RWPE2 (cell line): ENCODE measurements at regions not wholly inside any gene's neighbourhood (a gene's known extent, or its start where the extent isn't known, plus 50 kb on each side); places are given as distances from the start of the nearest gene placed in this dataset.
A peak's percentile ranks its signal among the peaks of the same experiment; 100 is the strongest.

ENCODE experiments used
- ATAC-seq: fragments of 200-7000 bp; cut with Tn5 transposase; 3 replicates; pipeline ENCODE4 v1.9.1; 2021; ENCODE audit warnings: low read depth
- DNase-seq: peaks from one replicate; pipeline ENCODE4 v3.0.0-alpha.2; 2020; ENCODE audit warnings: low spot score
- H3K27ac ChIP-seq: fragments of 450-650 bp; 2 replicates; pipeline ENCODE4 v1.5.1; 2017; ENCODE audit warnings: mild to moderate bottlenecking; ENCODE audit not compliant: poor library complexity, severe bottlenecking
- H3K27me3 ChIP-seq: fragments of 250-450 bp; sonication (Bioruptor Pico); 2 replicates; pipeline ENCODE4 v1.5.1; 2021; ENCODE audit warnings: mild to moderate bottlenecking, moderate library complexity; ENCODE audit not compliant: insufficient read depth, poor library complexity, severe bottlenecking
- H3K36me3 ChIP-seq: fragments of 250-450 bp; sonication (Bioruptor Pico); 2 replicates; pipeline ENCODE4 v1.5.1; 2020; ENCODE audit warnings: low read depth, mild to moderate bottlenecking, moderate library complexity
- H3K4me1 ChIP-seq: fragments of 250-450 bp; sonication (Bioruptor Pico); 2 replicates; pipeline ENCODE4 v1.5.1; 2021; ENCODE audit warnings: mild to moderate bottlenecking, moderate library complexity; ENCODE audit not compliant: insufficient read depth, poor library complexity, severe bottlenecking
- H3K4me3 ChIP-seq: fragments of 250-450 bp; sonication (Bioruptor Pico); 2 replicates; pipeline ENCODE4 v1.5.1; 2021; ENCODE audit warnings: mild to moderate bottlenecking, moderate library complexity; ENCODE audit not compliant: severe bottlenecking
- H3K9me3 ChIP-seq: fragments of 250-450 bp; sonication (Bioruptor Pico); 2 replicates; pipeline ENCODE4 v1.5.1; 2021; ENCODE audit warnings: mild to moderate bottlenecking, moderate library complexity; ENCODE audit not compliant: severe bottlenecking
- TF ChIP-seq, protein P1 (sequence below): fragments of 450-650 bp; IDR thresholded peaks from one replicate; pipeline ENCODE4 v1.5.1; 2017; ENCODE audit warnings: mild to moderate bottlenecking, moderate library complexity; ENCODE audit not compliant: poor library complexity, severe bottlenecking

DNA sequence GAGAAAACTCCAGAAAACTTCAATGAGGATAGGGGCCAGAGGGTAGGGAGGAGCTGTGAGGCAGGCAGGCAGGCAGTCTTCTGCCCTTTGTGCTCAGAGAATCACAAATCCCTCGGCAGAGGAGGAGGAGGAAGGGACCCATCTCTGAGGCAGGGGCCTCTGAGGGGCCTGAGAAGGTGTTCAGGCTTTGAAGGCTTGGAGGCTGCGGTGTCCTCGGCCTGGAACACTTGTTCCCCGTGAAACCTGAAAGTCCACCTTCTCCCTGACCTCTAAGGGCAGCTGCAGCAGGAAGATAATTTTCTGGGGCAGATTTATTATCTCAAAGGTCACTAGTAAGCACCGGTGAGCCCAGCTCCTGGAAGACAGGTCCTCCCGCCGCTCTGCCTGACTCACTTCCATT lies 200.3 kb upstream of the BCOR start:
- H3K36me3 ChIP-seq, result no peaks in the 10 kb centered on the region
- H3K9me3 ChIP-seq, result no peaks in the 10 kb centered on the region
- ATAC-seq (no peak), DNase-seq (no peak)
- H3K27ac ChIP-seq, result no peak overlapping the region
- no peaks in the 10 kb centered on the region for H3K27me3 ChIP-seq
- H3K4me3 ChIP-seq, result no peak overlapping the region
- TF ChIP-seq, protein P1, sequence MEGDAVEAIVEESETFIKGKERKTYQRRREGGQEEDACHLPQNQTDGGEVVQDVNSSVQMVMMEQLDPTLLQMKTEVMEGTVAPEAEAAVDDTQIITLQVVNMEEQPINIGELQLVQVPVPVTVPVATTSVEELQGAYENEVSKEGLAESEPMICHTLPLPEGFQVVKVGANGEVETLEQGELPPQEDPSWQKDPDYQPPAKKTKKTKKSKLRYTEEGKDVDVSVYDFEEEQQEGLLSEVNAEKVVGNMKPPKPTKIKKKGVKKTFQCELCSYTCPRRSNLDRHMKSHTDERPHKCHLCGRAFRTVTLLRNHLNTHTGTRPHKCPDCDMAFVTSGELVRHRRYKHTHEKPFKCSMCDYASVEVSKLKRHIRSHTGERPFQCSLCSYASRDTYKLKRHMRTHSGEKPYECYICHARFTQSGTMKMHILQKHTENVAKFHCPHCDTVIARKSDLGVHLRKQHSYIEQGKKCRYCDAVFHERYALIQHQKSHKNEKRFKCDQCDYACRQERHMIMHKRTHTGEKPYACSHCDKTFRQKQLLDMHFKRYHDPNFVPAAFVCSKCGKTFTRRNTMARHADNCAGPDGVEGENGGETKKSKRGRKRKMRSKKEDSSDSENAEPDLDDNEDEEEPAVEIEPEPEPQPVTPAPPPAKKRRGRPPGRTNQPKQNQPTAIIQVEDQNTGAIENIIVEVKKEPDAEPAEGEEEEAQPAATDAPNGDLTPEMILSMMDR, result no peak
- H3K4me1 ChIP-seq, result no peaks in the 10 kb centered on the region

DNA sequence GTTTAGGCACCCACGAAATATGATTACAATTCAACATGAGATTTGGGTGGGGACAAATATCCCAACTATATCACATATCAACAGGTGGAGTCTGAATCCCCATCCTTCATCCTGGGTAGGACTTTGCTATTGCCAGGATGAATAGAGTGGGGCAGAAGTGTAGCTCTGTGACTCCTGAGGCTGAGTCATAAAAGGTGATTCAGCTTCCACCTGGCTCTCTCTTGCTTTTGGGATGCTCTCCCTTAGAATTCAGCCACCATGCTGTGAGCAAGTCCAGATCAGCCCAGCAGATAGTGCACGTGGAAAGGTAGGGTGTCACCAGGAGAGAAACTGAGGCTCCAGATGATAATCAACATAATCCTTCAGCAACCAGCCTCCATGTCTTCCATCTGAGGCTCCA lies 193.8 kb upstream of the BCOR start:
- H3K9me3 ChIP-seq, result no peaks in the 10 kb centered on the region
- H3K4me3 ChIP-seq, result no peak overlapping the region
- no peaks in the 10 kb centered on the region for H3K27me3 ChIP-seq
- ATAC-seq (peak; percentile 64; the same call in 2 of the 3 replicates), DNase-seq (no peak)
- TF ChIP-seq, protein P1, result no peak
- H3K36me3 ChIP-seq, result no peaks in the 10 kb centered on the region
- no peaks in the 10 kb centered on the region for H3K4me1 ChIP-seq
- no peak overlapping the region for H3K27ac ChIP-seq

DNA sequence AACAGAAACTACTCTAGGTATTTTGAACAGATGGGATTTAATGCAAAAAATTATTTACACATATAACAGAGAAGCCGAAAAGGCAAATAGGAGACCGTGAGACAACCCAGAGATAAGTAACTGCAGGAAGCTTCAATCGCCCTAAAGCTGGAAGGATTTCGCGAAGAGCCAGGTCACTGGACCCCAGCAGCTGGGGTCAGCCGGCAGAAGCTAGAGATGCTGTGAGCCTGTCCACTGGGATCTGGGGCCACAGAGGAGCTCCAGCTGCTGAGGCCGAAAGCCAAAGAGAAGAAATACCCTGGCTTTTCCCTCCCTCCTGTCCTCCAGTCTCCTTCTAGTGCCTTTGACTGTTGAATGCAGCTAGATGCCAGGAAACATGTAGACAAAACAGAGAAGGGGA lies 192.8 kb upstream of the BCOR start:
- TF ChIP-seq, protein P1, result no peak
- Histone ChIP-seq H3K27ac (no peak overlapping the region), H3K4me3 (no peak overlapping the region), H3K27me3 (no peaks in the 10 kb centered on the region), H3K9me3 (no peaks in the 10 kb centered on the region), H3K4me1 (no peaks in the 10 kb centered on the region), H3K36me3 (no peaks in the 10 kb centered on the region)
- DNase-seq, result no peak
- no peak for ATAC-seq

DNA sequence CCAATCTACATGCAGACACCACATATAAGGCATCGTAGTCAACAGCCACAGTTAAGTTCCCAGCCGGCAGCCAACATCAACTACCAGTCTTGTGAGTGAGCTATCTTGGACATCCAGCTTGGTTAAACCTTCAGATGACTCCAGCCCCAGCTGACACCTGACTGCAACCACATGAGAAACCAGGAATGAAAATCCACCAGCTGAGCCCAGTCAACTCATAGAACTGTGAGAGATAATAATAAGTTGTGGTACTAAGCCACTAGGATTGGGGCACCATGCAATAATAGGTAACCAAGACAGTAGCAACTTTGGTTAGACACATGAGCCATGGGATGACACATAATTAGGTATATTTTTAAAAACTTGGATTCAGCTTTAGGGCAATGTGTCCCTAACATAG lies 188.1 kb upstream of the BCOR start:
- no peaks in the 10 kb centered on the region for H3K27me3 ChIP-seq
- H3K4me1 ChIP-seq, result no peaks in the 10 kb centered on the region
- H3K27ac ChIP-seq, result no peak overlapping the region
- H3K36me3 ChIP-seq, result no peaks in the 10 kb centered on the region
- H3K9me3 ChIP-seq, result no peaks in the 10 kb centered on the region
- no peak for ATAC-seq
- TF ChIP-seq, protein P1, result no peak
- no peak overlapping the region for H3K4me3 ChIP-seq
- DNase-seq, result no peak

DNA sequence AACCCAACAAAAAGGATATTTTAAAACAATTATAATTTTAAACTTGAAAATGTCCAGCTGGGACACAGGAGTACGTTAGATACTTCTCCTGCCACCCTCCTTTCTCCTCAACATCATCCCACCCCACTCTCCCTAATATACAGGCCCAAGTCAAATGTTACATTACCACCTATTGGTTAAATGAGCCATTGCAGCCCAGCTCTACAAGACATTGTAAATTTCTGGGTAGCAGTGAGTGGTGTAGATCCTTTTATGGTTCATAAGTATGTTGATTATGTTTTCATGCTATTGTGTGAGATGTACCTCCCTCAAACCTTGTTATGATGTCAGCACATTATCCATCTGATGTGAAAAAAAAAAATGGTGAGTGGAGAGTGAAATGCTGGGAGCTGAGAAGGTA lies 187.1 kb upstream of the BCOR start:
- Histone ChIP-seq H3K4me3 (no peak overlapping the region), H3K9me3 (no peaks in the 10 kb centered on the region), H3K27ac (no peak overlapping the region), H3K36me3 (no peaks in the 10 kb centered on the region), H3K27me3 (no peaks in the 10 kb centered on the region), H3K4me1 (no peaks in the 10 kb centered on the region)
- no peak for ATAC-seq
- DNase-seq, result no peak
- TF ChIP-seq, protein P1, result no peak
